Activated CD4-positive, alpha-beta T cell treated with anti-CD3 and anti-CD28 coated beads, Interleukin-2, amount 10 ng/mL, durations not matched to agents 24 days and 14 days (primary cell): ENCODE measurements at regions not wholly inside any gene's neighbourhood (a gene's known extent, or its start where the extent isn't known, plus 50 kb on each side); places are given as distances from the start of the nearest gene placed in this dataset.
"Not testable (repeated sequence)": the region's sequence is repeated elsewhere in the genome, so short reads cannot be mapped to it uniquely, and the experiment has no call there.

ENCODE experiments used
- DNase-seq: peaks from one replicate; pipeline ENCODE4 v3.0.0; 2022
- H3K27ac Mint-ChIP-seq: one replicate; pipeline ENCODE4 v1.8.0; 2022; ENCODE audit warnings: mild to moderate bottlenecking, mixed read lengths
- H3K27me3 Mint-ChIP-seq: one replicate; pipeline ENCODE4 v1.8.0; 2022; ENCODE audit warnings: mixed read lengths
- H3K36me3 Mint-ChIP-seq: one replicate; pipeline ENCODE4 v1.8.0; 2022; ENCODE audit warnings: low read depth, mild to moderate bottlenecking, mixed read lengths
- H3K4me1 Mint-ChIP-seq: one replicate; pipeline ENCODE4 v1.8.0; 2021; ENCODE audit warnings: mixed read lengths
- H3K4me3 Mint-ChIP-seq: one replicate; pipeline ENCODE4 v1.8.0; 2022; ENCODE audit warnings: mild to moderate bottlenecking, moderate library complexity, mixed read lengths
- H3K9me3 Mint-ChIP-seq: one replicate; pipeline ENCODE4 v1.8.0; 2021; ENCODE audit warnings: mixed read lengths
- intact Hi-C: fragments of 100-400 bp; cut with micrococcal nuclease; formaldehyde crosslinking; loops from one replicate; pipeline ENCODE4 v1.15.1; 2023

- H3K27me3 Mint-ChIP-seq: peaks cover 2% of the 10 kb centered on the region
- no peak overlapping the region for H3K4me3 Mint-ChIP-seq
- DNase-seq: no peak
- no peaks in the 10 kb centered on the region for H3K36me3 Mint-ChIP-seq
- H3K9me3 Mint-ChIP-seq: peaks cover 5% of the 10 kb centered on the region
- H3K4me1 Mint-ChIP-seq: no peaks in the 10 kb centered on the region
- H3K27ac Mint-ChIP-seq: no peak overlapping the region
- intact Hi-C loops: no loop called here
Measured at GRCh38 chr4:53844133-53844532, 220.3 kb downstream of the CHIC2 start.

GRCh38 chr4:53841711-53842110 is 222.7 kb downstream of the CHIC2 start:
- DNase-seq: no peak
- peaks cover 5% of the 10 kb centered on the region for H3K9me3 Mint-ChIP-seq
- peaks cover 2% of the 10 kb centered on the region for H3K27me3 Mint-ChIP-seq
- no peak overlapping the region for H3K27ac Mint-ChIP-seq
- no peaks in the 10 kb centered on the region for H3K4me1 Mint-ChIP-seq
- intact Hi-C loops: no loop called here
- no peak overlapping the region for H3K4me3 Mint-ChIP-seq
- H3K36me3 Mint-ChIP-seq: no peaks in the 10 kb centered on the region

- no peak overlapping the region for H3K4me3 Mint-ChIP-seq
- H3K27ac Mint-ChIP-seq: no peak overlapping the region
- H3K9me3 Mint-ChIP-seq: peaks cover 9% of the 10 kb centered on the region
- intact Hi-C loops: no loop called here
- no peaks in the 10 kb centered on the region for H3K4me1 Mint-ChIP-seq
- H3K36me3 Mint-ChIP-seq: no peaks in the 10 kb centered on the region
- peaks cover 2% of the 10 kb centered on the region for H3K27me3 Mint-ChIP-seq
- DNase-seq: no peak
Measured at GRCh38 chr4:53840643-53841042, 223.8 kb downstream of the CHIC2 start.

- H3K27me3 Mint-ChIP-seq, DNase-seq, H3K27ac Mint-ChIP-seq, H3K4me1 Mint-ChIP-seq, H3K36me3 Mint-ChIP-seq, intact Hi-C loops, H3K4me3 Mint-ChIP-seq: not testable (repeated sequence)
- peaks cover 14% of the 10 kb centered on the region for H3K9me3 Mint-ChIP-seq
Measured at GRCh38 chr4:53833302-53834003, 231.0 kb downstream of the CHIC2 start.

GRCh38 chr4:53832549-53832948 is 231.9 kb downstream of the CHIC2 start:
- H3K4me3 Mint-ChIP-seq: no peak overlapping the region
- no peak overlapping the region for H3K27ac Mint-ChIP-seq
- intact Hi-C loops: no loop called here
- no peaks in the 10 kb centered on the region for H3K27me3 Mint-ChIP-seq
- H3K4me1 Mint-ChIP-seq: no peaks in the 10 kb centered on the region
- peaks cover 14% of the 10 kb centered on the region for H3K9me3 Mint-ChIP-seq
- H3K36me3 Mint-ChIP-seq: no peaks in the 10 kb centered on the region
- no peak for DNase-seq

GRCh38 chr4:53830511-53830910 is 233.9 kb downstream of the CHIC2 start:
- H3K27ac Mint-ChIP-seq: no peak overlapping the region
- DNase-seq: no peak
- H3K9me3 Mint-ChIP-seq: peaks cover 13% of the 10 kb centered on the region
- H3K36me3 Mint-ChIP-seq: no peaks in the 10 kb centered on the region
- no peak overlapping the region for H3K4me3 Mint-ChIP-seq
- H3K27me3 Mint-ChIP-seq: no peaks in the 10 kb centered on the region
- intact Hi-C loops: no loop called here
- H3K4me1 Mint-ChIP-seq: no peaks in the 10 kb centered on the region

GRCh38 chr4:53821179-53821851 is 230.0 kb upstream of the LNX1 start:
- Mint-ChIP-seq H3K36me3 (no peaks in the 10 kb centered on the region), H3K27me3 (peaks cover 2% of the 10 kb centered on the region), H3K4me3 (no peak overlapping the region), H3K9me3 (no peaks in the 10 kb centered on the region), H3K4me1 (no peaks in the 10 kb centered on the region), H3K27ac (no peak overlapping the region)
- no peak for DNase-seq
- intact Hi-C loops: no loop called here

- Mint-ChIP-seq H3K4me3 (no peak overlapping the region), H3K9me3 (no peaks in the 10 kb centered on the region), H3K27ac (no peak overlapping the region), H3K36me3 (no peaks in the 10 kb centered on the region), H3K27me3 (peaks cover 2% of the 10 kb centered on the region), H3K4me1 (no peaks in the 10 kb centered on the region)
- DNase-seq: no peak
- intact Hi-C loops: no loop called here
Measured at GRCh38 chr4:53818104-53818503, 226.8 kb upstream of the LNX1 start.

GRCh38 chr4:53816561-53816960 is 225.3 kb upstream of the LNX1 start:
- intact Hi-C loops: no loop called here
- Mint-ChIP-seq H3K9me3 (no peaks in the 10 kb centered on the region), H3K27me3 (peaks cover 2% of the 10 kb centered on the region), H3K4me1 (no peaks in the 10 kb centered on the region), H3K36me3 (no peaks in the 10 kb centered on the region), H3K27ac (no peak overlapping the region), H3K4me3 (no peak overlapping the region)
- DNase-seq: no peak

GRCh38 chr4:53815281-53815680 is 224.0 kb upstream of the LNX1 start:
- intact Hi-C loops: no loop called here
- H3K9me3 Mint-ChIP-seq: no peaks in the 10 kb centered on the region
- H3K4me1 Mint-ChIP-seq: no peaks in the 10 kb centered on the region
- peaks cover 2% of the 10 kb centered on the region for H3K27me3 Mint-ChIP-seq
- H3K27ac Mint-ChIP-seq: no peak overlapping the region
- no peak overlapping the region for H3K4me3 Mint-ChIP-seq
- no peak for DNase-seq
- H3K36me3 Mint-ChIP-seq: no peaks in the 10 kb centered on the region

- Mint-ChIP-seq H3K4me3 (no peak overlapping the region), H3K27ac (no peak overlapping the region), H3K4me1 (no peaks in the 10 kb centered on the region), H3K27me3 (peaks cover 2% of the 10 kb centered on the region), H3K9me3 (no peaks in the 10 kb centered on the region), H3K36me3 (no peaks in the 10 kb centered on the region)
- no peak for DNase-seq
- intact Hi-C loops: no loop called here
Measured at GRCh38 chr4:53813998-53814397, 222.7 kb upstream of the LNX1 start.

- Mint-ChIP-seq H3K4me1 (no peaks in the 10 kb centered on the region), H3K27ac (no peak overlapping the region), H3K27me3 (no peaks in the 10 kb centered on the region), H3K4me3 (no peak overlapping the region), H3K36me3 (no peaks in the 10 kb centered on the region), H3K9me3 (no peaks in the 10 kb centered on the region)
- intact Hi-C loops: no loop called here
- DNase-seq: no peak
Measured at GRCh38 chr4:53810643-53811042, 219.4 kb upstream of the LNX1 start.

- Mint-ChIP-seq H3K36me3 (no peaks in the 10 kb centered on the region), H3K27ac (no peak overlapping the region), H3K9me3 (no peaks in the 10 kb centered on the region), H3K4me1 (no peaks in the 10 kb centered on the region), H3K27me3 (no peaks in the 10 kb centered on the region), H3K4me3 (no peak overlapping the region)
- intact Hi-C loops: loop anchor here (10.0 kb wide), 1 partner anchor 795 kb away; no protein-coding TSS in a partner anchor
- DNase-seq: no peak
Measured at GRCh38 chr4:53809816-53810215, 218.5 kb upstream of the LNX1 start.

- H3K9me3 Mint-ChIP-seq: no peaks in the 10 kb centered on the region
- no peak overlapping the region for H3K4me3 Mint-ChIP-seq
- DNase-seq: no peak
- H3K27me3 Mint-ChIP-seq: no peaks in the 10 kb centered on the region
- no peaks in the 10 kb centered on the region for H3K4me1 Mint-ChIP-seq
- intact Hi-C loops: loop anchor here (10.0 kb wide), 1 partner anchor 790 kb away; no protein-coding TSS in a partner anchor
- no peak overlapping the region for H3K27ac Mint-ChIP-seq
- no peaks in the 10 kb centered on the region for H3K36me3 Mint-ChIP-seq
Measured at GRCh38 chr4:53805291-53805690, 214.0 kb upstream of the LNX1 start.
